T47D (cell line): ENCODE measurements at regions not wholly inside any gene's neighbourhood (a gene's known extent, or its start where the extent isn't known, plus 50 kb on each side); places are given as distances from the start of the nearest gene placed in this dataset.
"Not testable (repeated sequence)": the region's sequence is repeated elsewhere in the genome, so short reads cannot be mapped to it uniquely, and the experiment has no call there.

ENCODE experiments used
- DNase-seq, 2 experiments: peaks; one replicate each; pipeline versions ENCODE4 v3.0.0 to v3.0.0-alpha.2; 2011 to 2012; ENCODE audit warnings: low read depth in 1 of 2, low spot score in 1 of 2
- in situ Hi-C: cut with HindIII; loops from 2 replicates; pipeline ENCODE4 v1.10.0; 2016; ENCODE audit warnings: low sequenced_read_pairs, low pct_unique_long_range_greater_than_20kb

DNA sequence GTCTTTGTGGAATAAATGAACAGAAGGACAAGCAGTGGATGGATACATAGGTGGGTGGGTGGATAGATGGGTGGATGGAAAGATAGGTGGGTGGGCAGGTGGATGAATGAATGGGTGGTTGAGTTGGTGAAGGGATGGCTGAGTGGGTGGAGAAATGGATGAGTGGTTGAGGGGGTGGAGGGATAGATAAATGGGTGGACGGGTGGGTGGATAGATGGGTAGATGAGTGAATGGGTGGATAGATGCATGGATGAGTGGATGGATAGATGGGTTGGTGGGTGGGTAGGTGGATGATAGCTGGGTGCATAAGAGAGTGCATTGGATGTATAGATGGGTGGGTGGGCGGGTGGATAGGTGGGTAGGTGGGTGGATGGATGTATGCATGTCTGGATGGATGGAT is 63.5 kb downstream of the UNC93B1 start:
- in situ Hi-C loops, DNase-seq: not testable (repeated sequence)

DNA sequence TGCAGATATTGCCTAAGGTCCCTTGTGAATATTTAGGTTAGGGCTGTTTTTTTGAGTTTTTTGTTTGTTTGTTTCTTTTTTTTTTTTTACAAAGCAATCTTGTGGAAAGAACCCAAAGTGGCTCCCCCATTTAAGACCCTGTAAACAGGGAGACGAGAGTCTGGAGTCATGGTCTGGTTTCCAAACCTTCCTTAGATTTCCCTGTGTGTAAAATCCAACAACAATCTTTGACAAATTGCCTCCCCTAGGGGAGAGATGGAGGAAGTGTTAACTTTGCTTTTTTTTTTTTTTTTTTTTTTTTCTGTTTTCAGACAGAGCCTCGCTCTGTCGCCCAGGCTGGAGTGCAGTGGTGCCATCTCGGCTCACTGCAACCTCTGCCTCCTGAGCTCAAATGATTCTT is 64.9 kb downstream of the UNC93B1 start:
- in situ Hi-C loops, DNase-seq: not testable (repeated sequence)

DNA sequence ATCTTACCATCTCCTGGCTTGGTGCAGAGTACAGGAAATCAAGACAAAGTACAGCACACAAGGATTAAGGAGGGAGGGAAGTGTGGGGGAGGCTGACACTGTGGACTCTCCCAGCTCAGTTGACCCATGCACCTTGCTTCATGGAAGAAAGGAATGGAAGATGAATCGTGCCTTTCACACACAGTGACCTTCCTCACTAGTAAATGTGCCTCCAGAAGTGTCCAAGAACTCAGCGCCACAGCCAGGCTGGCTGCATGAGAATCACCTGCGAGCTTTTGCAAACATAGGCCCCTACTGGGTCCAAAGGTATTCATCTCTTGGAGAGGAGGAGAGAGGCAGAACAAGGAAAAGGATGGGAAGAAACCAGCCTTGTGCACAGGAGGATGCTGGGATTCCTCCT is 65.5 kb downstream of the UNC93B1 start:
- in situ Hi-C loops, DNase-seq: not testable (repeated sequence)

DNA sequence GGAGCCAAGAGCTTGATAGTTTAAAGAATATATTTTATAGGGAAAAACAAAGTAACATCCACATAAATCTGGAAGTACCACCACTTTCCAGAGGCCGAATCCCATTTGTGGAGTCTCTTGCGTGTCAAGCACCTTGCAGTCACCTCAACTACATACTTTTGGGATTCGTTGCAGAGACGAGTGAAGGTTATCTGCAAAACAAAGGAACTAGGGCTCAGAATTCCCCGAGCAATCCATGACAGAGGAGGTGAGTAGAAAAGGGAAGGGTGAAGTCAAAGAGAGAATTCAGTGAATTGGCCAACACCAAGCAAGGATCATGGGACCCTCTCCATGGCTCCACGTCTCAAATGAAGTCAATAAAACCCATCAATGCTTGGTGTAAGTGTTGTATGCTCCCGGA is 80.3 kb downstream of the UNC93B1 start:
- in situ Hi-C loops, DNase-seq: not testable (repeated sequence)

DNA sequence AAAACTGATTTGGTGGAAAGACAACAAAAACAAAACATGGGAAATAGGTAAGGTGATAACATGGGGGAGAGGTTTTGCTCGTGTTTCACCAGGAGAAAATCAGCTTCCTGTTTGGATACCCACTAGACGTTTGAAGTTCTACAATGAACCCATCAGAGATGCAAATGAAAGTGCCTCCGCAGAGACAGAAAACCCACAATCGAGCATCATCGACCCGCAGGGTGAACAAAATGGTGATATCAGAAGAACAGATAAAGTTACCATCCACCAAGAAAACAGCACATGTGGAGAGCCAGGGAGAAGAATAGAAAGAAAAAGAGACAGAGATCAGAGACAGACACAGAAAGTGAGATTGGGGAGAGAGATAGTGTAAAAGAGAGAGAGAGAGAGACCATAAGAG is 83.4 kb downstream of the UNC93B1 start:
- DNase-seq, in situ Hi-C loops: not testable (repeated sequence)

DNA sequence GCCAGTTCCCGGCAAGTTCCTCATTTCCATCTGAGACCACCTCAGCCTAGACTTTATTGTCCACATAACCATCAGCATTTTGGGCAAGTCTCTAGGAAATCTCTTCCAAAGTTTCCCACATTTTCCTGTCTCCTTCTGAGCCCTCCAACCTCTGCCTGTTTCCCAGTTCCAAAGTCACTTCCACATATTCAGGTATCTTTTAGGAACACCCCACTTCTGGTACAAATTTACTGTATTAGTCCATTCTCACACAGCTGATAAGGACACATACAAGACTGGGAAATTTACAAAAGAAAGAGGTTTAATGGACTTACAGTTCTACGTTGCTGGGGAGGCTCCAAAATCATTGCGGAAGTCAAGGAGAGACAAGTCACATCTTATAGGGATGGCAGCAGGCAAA is 91.7 kb downstream of the UNC93B1 start:
- in situ Hi-C loops, DNase-seq: not testable (repeated sequence)

DNA sequence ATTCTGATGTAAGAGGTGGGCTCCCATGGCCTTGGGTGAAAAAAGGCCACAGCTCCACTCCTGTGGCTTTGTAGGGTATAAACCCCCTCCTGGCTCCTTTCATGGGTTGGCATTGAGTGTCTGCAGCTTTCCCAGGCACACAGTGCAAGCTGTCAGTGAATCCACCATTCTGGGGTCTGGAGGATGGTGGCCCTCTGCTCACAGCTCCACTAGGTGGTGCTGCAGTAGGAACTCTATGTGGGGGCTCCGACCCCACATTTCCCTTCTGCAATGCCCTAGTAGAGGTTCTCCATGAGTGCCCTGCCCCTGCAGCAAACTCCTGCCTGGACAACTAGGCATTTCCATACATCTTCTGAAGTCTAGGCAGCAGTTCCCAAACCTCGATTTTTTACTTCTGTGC is 92.7 kb downstream of the UNC93B1 start:
- in situ Hi-C loops, DNase-seq: not testable (repeated sequence)

DNA sequence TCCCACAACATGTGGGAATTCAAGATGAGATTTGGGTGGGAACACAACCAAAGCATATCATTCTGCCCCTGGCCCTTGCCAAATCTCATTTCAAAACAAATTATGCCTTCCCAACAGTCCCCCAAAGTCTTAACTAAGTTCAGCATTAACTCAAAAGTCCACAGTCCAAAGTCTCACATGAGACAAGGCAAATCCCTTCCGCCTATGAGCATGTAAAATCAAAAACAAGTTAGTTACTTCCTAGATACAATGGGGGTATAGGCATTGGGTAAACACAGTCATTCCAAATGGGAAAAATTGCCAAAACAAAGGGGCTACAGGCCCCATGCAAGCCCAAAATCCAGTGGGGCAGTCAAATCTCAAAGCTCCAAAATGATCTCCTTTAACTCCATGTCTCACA is 93.1 kb downstream of the UNC93B1 start:
- in situ Hi-C loops, DNase-seq: not testable (repeated sequence)

DNA sequence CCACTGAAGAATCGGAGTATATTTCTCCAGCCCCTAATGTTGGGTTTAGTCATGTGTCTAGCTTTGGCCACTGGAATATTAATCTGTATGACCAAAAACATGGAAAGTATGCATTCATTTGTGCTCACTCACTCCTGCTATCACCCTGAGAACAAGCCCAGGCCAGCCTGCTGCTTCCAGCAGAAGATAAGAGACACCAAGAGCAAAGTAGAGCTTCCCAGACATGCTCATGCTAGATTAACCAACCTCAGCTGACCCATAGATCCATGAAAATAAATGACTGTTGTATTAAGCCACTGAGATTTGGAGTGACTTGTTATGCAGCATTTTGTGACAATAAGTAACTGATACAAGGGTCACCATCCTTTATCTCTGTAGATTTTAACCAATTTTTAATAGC is 96.9 kb downstream of the UNC93B1 start:
- in situ Hi-C loops = not testable (repeated sequence)

DNA sequence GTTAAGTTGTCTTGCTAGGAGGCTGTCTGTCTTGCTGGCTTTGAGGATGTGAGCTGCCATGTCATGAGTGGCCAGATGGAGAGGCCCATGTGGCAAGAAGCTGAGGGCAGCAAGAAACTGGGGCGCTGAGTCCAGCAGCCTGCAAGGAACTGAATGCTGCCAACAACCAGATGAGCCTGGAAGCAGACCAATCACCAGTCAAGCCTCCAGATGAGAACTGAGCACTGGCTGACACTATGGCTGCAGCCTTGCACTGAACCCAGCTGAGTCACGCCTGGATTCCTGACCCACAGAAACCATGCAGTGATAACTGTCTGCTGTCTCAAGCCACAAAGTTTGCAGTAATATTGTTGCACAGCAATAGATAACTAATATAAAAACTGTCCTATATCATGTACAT is 104.4 kb downstream of the UNC93B1 start:
- in situ Hi-C loops, DNase-seq: not testable (repeated sequence)

More for the DNA sequence above, 96.9 kb downstream of the UNC93B1 start:
- DNase-seq = not testable (repeated sequence)

DNA sequence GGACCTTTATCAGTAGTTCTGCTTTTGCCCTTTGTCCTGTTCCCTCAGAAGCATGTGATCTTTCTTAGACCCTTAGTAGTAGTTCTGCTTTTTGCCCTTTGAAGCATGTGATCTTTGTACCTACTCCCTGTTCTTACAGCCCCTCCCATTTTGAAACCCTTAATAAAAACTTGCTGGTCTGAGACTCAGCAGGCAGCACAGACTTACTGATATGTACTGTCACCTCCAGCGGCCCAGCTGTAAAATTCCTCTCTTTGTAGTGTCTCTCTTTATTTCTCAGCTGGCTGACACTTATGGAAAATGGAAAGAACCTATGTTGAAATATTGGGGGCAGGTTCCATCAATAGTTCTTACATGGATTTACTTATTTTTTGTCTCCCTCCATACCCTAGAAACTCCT is 110.4 kb downstream of the UNC93B1 start:
- in situ Hi-C loops, DNase-seq: not testable (repeated sequence)

DNA sequence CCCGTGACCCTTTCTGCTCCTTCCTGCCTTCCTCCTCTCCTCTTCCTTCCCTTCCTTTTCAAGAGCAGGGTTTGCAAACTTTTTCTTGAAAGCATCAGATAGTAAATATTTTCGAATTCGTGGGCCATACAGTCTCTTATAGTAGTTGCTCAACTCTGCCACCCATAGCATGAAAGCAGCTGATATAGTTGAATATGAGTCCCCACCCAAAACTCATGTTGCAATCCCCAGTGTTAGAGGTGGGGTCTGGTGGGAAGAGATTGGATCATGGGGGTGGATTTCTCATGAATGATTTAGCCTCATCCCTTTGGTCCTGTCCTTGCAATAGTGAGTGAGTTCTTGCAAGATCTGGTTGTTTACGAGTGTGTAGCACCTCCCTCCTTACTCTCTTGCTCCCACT is 114.3 kb downstream of the UNC93B1 start:
- in situ Hi-C loops, DNase-seq: not testable (repeated sequence)

DNA sequence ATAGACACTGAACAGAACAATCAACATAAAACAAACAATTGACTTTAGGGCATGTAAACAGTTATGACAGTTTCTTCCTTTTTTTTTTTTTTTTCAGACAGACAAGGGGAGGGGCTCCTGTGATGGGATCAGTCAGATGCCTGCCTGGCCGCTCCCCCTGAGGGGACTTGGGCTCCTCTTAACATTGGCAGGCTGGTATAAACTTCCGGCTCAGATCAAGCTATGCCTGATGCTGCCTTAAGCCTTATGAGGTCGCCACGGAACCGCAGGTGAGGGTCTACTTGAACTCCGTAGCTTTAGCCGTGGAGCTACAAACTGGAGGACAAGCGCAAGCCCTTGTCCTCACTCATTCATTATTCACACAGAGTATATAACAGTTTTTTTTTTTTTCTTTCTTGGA is 115.8 kb downstream of the UNC93B1 start:
- DNase-seq, in situ Hi-C loops: not testable (repeated sequence)

DNA sequence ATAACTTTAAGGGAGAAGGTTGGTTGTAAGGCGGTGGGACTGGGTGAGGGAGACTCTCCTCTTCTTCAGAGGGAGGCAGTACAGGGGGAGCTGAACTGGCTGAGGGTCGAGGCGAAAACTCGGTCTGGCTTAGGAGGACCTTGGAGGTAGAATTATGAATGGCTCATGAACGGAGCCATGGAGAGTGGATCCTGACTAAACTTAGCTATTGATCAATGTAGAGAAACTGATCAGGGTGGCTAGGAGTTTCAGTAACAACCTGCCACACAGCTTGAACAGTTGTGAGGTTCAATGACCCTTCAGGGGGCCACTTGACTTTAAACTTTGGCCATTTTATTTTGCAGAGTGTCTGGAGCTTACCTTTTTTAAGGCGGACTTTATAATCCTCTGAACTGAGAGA is 117.2 kb downstream of the UNC93B1 start:
- DNase-seq, in situ Hi-C loops: not testable (repeated sequence)

DNA sequence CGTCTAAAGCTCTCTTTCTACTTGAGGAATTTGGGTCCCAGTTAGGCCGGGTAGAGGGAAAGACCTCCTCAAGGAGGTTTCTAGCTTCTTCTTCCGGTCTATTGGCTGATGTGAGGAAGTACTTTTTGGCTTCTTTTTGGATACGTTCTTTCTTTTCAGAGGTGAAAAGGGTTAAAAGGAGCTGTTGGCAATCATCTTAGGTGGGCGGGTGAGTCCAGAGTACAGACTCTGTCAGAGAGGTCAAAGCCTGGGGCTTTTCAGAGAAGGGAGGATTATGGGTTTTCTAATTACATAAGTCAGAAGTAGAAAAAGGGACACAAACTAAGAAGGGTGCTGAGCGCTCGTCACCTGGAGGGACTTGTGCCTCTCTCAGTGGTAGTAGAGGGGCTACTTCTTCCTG is 117.7 kb downstream of the UNC93B1 start:
- in situ Hi-C loops, DNase-seq: not testable (repeated sequence)

DNA sequence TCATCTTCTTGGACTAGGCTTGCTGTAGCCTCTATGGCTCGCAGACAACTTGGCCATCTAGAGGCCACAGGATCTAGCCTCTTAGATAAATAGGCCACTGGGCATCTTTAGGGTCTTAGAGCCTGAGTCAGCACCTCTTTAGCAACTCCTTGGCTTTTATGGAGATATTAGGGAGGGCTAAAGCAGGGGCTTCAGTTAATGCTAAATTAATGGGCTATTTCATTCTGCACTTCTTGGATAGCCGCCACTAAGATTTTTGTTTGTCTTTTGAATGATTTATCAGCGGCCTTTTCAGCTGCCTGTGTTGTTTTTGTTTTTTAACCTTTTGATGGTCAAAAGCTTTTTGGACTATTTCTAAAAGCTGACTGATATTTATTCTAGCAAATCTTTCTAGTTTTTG is 118.3 kb downstream of the UNC93B1 start:
- in situ Hi-C loops, DNase-seq: not testable (repeated sequence)

DNA sequence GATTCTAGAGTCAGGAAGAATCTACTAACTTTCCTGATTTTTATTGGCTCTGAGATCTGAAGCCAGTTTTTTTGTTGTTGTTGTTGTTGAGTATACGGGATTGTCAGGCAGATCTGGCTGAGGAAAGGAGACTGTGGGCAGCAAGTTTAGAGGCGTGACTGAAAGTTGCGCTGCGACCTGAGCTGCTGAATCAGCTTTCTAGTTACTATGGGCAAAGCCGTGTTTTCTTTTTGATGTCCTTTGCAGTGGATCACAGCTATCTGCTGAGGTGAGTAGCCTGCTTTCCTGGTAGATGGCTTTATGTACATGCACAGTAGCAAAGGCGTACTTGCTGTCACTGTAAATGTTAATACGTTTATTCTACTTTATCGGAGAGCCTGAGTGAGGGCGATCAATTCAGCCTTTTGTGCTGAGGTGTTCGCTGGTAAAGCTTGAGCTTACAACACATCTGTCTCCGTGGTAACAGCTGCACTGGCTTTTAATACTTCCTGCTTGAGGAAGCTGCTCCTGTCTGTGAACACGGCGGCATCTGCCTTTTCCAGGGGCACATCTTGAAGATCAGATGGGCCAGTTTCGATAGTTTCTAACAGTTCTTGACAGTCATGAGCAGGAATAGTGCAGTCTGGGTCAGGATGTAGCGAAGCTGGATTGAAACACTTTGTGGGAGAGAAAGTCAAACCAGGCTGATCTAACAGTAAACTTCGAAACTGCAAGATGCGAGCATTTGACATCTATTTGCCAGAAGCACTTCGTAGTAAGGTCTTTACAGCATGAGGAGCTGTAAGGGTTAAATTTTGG is 118.9 kb downstream of the UNC93B1 start:
- in situ Hi-C loops = not testable (repeated sequence)
- DNase-seq = peak in 1 of 2 experiments; percentile 13

DNA sequence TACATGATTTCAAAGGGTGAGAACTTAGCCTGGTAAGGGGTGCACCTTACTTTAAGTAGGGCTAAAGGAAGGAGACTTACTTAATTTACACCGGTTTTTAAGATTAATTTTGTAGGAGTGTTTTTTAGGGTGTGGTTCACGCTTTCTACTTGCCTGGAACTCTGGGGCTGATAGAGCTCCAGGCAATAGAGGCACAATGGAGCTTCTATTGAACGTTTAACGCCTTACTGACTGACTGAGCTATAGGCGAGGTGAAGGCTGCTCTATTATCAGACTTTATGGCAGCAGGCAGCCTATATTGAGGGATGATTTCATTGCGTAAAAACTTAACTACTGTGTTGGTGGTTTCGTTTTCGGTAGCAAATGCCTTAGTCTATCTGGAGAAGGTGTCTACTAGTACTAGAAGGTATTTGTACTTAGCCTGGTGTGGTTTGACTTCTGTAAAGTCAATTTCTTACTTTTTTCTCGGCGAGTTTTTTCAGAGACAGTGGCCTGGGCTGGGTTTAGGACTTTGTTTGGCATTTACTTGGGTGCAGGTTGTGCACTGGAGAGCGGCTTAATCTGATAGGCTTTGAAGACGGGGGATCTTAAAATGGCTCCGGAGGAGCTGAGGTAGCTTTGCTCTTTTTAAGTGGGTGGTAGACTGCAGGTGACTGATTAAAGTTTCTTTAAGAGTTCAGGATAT is 119.7 kb downstream of the UNC93B1 start:
- DNase-seq, in situ Hi-C loops: not testable (repeated sequence)

DNA sequence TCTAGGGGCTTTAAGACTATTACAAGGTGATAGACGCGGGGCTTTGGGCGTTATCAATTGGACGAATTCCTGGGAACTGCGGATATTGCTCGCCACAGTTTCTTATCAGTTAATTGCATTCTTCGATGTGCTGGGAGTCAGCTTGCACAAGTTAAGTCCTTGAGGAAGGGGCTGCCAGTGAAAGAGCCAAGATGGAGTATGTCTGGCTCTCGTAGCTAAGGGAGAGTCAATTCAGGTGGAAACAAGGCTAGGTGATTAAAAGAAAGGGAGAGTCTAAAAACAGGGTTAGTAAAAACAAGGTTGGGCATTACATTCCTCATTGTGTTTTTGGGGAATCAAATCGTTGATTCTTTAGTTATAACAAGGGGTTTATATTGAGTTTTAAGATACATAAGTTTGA is 121.6 kb downstream of the UNC93B1 start:
- DNase-seq, in situ Hi-C loops: not testable (repeated sequence)
